ENCODE measurements at regions not wholly inside any gene's neighbourhood (a gene's known extent, or its start where the extent isn't known, plus 50 kb on each side); places are given as distances from the start of the nearest gene placed in this dataset.

DNA sequence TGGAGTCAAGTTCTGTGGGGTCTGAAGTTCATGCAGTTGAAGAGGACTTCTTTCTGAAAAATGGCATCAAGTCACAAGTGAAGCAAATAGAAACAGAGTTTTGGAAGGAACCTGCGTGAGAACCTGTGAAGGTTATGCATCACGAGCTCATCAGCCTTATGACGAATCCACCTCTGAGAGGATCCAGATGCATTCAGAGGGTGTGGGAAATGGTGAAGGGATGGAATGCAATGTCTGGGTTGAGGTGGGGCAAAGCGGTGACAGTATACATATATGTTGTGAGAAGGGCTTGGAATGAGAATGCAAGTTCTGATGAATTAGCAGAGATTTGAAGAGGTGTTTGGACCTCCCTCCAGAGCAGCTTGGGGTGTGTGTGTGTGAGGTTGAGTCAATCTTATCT is 382.1 kb upstream of the TBL1XR1 start:
- Histone ChIP-seq H3K9me3 (ENCODE audit: control insufficient read depth in 3 of 3, low read length in 3 of 3) (no peaks in the 10 kb centered on the region), H3K4me3 (ENCODE audit: low read length in 3 of 3) (no peak overlapping the region), H3K36me3 (ENCODE audit: control insufficient read depth in 3 of 3, insufficient read depth in 3 of 3, low read length in 3 of 3) (no peaks in the 10 kb centered on the region), H3K27me3 (ENCODE audit: control insufficient read depth in 3 of 3, insufficient read depth in 3 of 3, low read length in 3 of 3) (no peaks in the 10 kb centered on the region), H3K9ac (ENCODE audit: low read depth in 1 of 3, low read length in 3 of 3) (no peak overlapping the region), H3K4me1 (ENCODE audit: control insufficient read depth in 3 of 3, insufficient read depth in 3 of 3, low read length in 3 of 3) (no peaks in the 10 kb centered on the region), H3K27ac (ENCODE audit: low read depth, low read length) (no peak overlapping the region)

GRCh38 chr3:177580437-177580836 is 383.2 kb upstream of the TBL1XR1 start:
- no peaks in the 10 kb centered on the region for H3K4me1 ChIP-seq (ENCODE audit: control insufficient read depth in 3 of 3, insufficient read depth in 3 of 3, low read length in 3 of 3)
- H3K9ac ChIP-seq (ENCODE audit: low read depth in 1 of 3, low read length in 3 of 3), result no peak overlapping the region
- no peaks in the 10 kb centered on the region for H3K27me3 ChIP-seq (ENCODE audit: control insufficient read depth in 3 of 3, insufficient read depth in 3 of 3, low read length in 3 of 3)
- H3K4me3 ChIP-seq (ENCODE audit: low read length in 3 of 3), result no peak overlapping the region
- H3K27ac ChIP-seq (ENCODE audit: low read depth, low read length), result no peak overlapping the region
- H3K9me3 ChIP-seq (ENCODE audit: control insufficient read depth in 3 of 3, low read length in 3 of 3), result no peaks in the 10 kb centered on the region
- H3K36me3 ChIP-seq (ENCODE audit: control insufficient read depth in 3 of 3, insufficient read depth in 3 of 3, low read length in 3 of 3), result no peaks in the 10 kb centered on the region

DNA sequence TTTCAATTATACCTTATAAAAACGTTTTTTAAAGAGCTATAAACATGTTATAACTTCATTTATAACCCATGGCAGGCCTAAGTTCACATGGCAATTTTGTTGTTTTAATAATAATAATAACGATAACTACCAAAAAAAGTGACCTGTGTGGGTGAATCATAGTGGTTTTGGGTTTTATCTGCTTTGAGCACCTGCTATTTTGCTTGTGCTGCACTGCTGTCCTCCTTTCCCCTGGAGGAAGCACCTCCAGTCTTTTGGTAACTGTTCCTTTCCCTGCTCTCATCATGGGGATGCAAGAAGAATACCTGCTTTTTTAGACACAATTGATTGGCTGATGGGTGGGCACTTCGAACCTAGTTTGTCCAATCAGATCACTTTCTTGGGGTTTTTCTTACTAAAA is 388.0 kb upstream of the TBL1XR1 start:
- H3K36me3 ChIP-seq (ENCODE audit: control insufficient read depth in 3 of 3, insufficient read depth in 3 of 3, low read length in 3 of 3), result no peaks in the 10 kb centered on the region
- no peak overlapping the region for H3K4me3 ChIP-seq (ENCODE audit: low read length in 3 of 3)
- no peak overlapping the region for H3K9ac ChIP-seq (ENCODE audit: low read depth in 1 of 3, low read length in 3 of 3)
- H3K4me1 ChIP-seq (ENCODE audit: control insufficient read depth in 3 of 3, insufficient read depth in 3 of 3, low read length in 3 of 3), result peaks cover 0 to 3% (median 0%) of the 10 kb centered on the region in 3 donors
- H3K27me3 ChIP-seq (ENCODE audit: control insufficient read depth in 3 of 3, insufficient read depth in 3 of 3, low read length in 3 of 3), result no peaks in the 10 kb centered on the region
- no peaks in the 10 kb centered on the region for H3K9me3 ChIP-seq (ENCODE audit: control insufficient read depth in 3 of 3, low read length in 3 of 3)
- H3K27ac ChIP-seq (ENCODE audit: low read depth, low read length), result no peak overlapping the region

- H3K4me1 ChIP-seq (ENCODE audit: control insufficient read depth in 3 of 3, insufficient read depth in 3 of 3, low read length in 3 of 3), result peaks cover 2 to 7% (median 5%) of the 10 kb centered on the region in 3 donors
- no peak overlapping the region for H3K9ac ChIP-seq (ENCODE audit: low read depth in 1 of 3, low read length in 3 of 3)
- H3K27ac ChIP-seq (ENCODE audit: low read depth, low read length), result no peak overlapping the region
Observed at GRCh38 chr3:177589041-177589650, 391.9 kb upstream of the TBL1XR1 start.

GRCh38 chr3:177589911-177590381 is 392.7 kb upstream of the TBL1XR1 start:
- Histone ChIP-seq H3K4me1 (ENCODE audit: control insufficient read depth in 3 of 3, insufficient read depth in 3 of 3, low read length in 3 of 3) (peaks cover 2 to 7% (median 5%) of the 10 kb centered on the region in 3 donors), H3K27ac (ENCODE audit: low read depth, low read length) (no peak overlapping the region), H3K36me3 (ENCODE audit: control insufficient read depth in 3 of 3, insufficient read depth in 3 of 3, low read length in 3 of 3) (no peaks in the 10 kb centered on the region), H3K27me3 (ENCODE audit: control insufficient read depth in 3 of 3, insufficient read depth in 3 of 3, low read length in 3 of 3) (no peaks in the 10 kb centered on the region), H3K4me3 (ENCODE audit: low read length in 3 of 3) (no peak overlapping the region), H3K9ac (ENCODE audit: low read depth in 1 of 3, low read length in 3 of 3) (no peak overlapping the region), H3K9me3 (ENCODE audit: control insufficient read depth in 3 of 3, low read length in 3 of 3) (no peaks in the 10 kb centered on the region)

More at GRCh38 chr3:177589041-177589650, 391.9 kb upstream of the TBL1XR1 start:
- Histone ChIP-seq H3K4me3 (ENCODE audit: low read length in 3 of 3) (no peak overlapping the region), H3K27me3 (ENCODE audit: control insufficient read depth in 3 of 3, insufficient read depth in 3 of 3, low read length in 3 of 3) (no peaks in the 10 kb centered on the region), H3K9me3 (ENCODE audit: control insufficient read depth in 3 of 3, low read length in 3 of 3) (no peaks in the 10 kb centered on the region), H3K36me3 (ENCODE audit: control insufficient read depth in 3 of 3, insufficient read depth in 3 of 3, low read length in 3 of 3) (no peaks in the 10 kb centered on the region)

- no peaks in the 10 kb centered on the region for H3K9me3 ChIP-seq (ENCODE audit: control insufficient read depth in 3 of 3, low read length in 3 of 3)
- H3K36me3 ChIP-seq (ENCODE audit: control insufficient read depth in 3 of 3, insufficient read depth in 3 of 3, low read length in 3 of 3), result no peaks in the 10 kb centered on the region
- H3K4me3 ChIP-seq (ENCODE audit: low read length in 3 of 3), result no peak overlapping the region
- no peak overlapping the region for H3K9ac ChIP-seq (ENCODE audit: low read depth in 1 of 3, low read length in 3 of 3)
- H3K27ac ChIP-seq (ENCODE audit: low read depth, low read length), result no peak overlapping the region
- no peaks in the 10 kb centered on the region for H3K27me3 ChIP-seq (ENCODE audit: control insufficient read depth in 3 of 3, insufficient read depth in 3 of 3, low read length in 3 of 3)
- H3K4me1 ChIP-seq (ENCODE audit: control insufficient read depth in 3 of 3, insufficient read depth in 3 of 3, low read length in 3 of 3), result peaks cover 2 to 7% (median 5%) of the 10 kb centered on the region in 3 donors
Observed at GRCh38 chr3:177590826-177591225, 393.5 kb upstream of the TBL1XR1 start.

- Histone ChIP-seq H3K9ac (ENCODE audit: low read depth in 1 of 3, low read length in 3 of 3) (no peak overlapping the region), H3K9me3 (ENCODE audit: control insufficient read depth in 3 of 3, low read length in 3 of 3) (no peaks in the 10 kb centered on the region), H3K4me1 (ENCODE audit: control insufficient read depth in 3 of 3, insufficient read depth in 3 of 3, low read length in 3 of 3) (peaks cover 5 to 10% (median 5%) of the 10 kb centered on the region in 3 donors)
Observed at GRCh38 chr3:177591379-177591778, 394.1 kb upstream of the TBL1XR1 start.

GRCh38 chr3:177594096-177594495 is 396.8 kb upstream of the TBL1XR1 start:
- Histone ChIP-seq H3K9ac (ENCODE audit: low read depth in 1 of 3, low read length in 3 of 3) (no peak overlapping the region), H3K4me1 (ENCODE audit: control insufficient read depth in 3 of 3, insufficient read depth in 3 of 3, low read length in 3 of 3) (peaks cover 21 to 35% (median 24%) of the 10 kb centered on the region in 3 donors), H3K27ac (ENCODE audit: low read depth, low read length) (no peak overlapping the region), H3K36me3 (ENCODE audit: control insufficient read depth in 3 of 3, insufficient read depth in 3 of 3, low read length in 3 of 3) (no peaks in the 10 kb centered on the region), H3K9me3 (ENCODE audit: control insufficient read depth in 3 of 3, low read length in 3 of 3) (no peaks in the 10 kb centered on the region), H3K27me3 (ENCODE audit: control insufficient read depth in 3 of 3, insufficient read depth in 3 of 3, low read length in 3 of 3) (no peaks in the 10 kb centered on the region), H3K4me3 (ENCODE audit: low read length in 3 of 3) (no peak overlapping the region)

More at GRCh38 chr3:177591379-177591778, 394.1 kb upstream of the TBL1XR1 start:
- Histone ChIP-seq H3K36me3 (ENCODE audit: control insufficient read depth in 3 of 3, insufficient read depth in 3 of 3, low read length in 3 of 3) (no peaks in the 10 kb centered on the region), H3K4me3 (ENCODE audit: low read length in 3 of 3) (no peak overlapping the region), H3K27ac (ENCODE audit: low read depth, low read length) (no peak overlapping the region), H3K27me3 (ENCODE audit: control insufficient read depth in 3 of 3, insufficient read depth in 3 of 3, low read length in 3 of 3) (no peaks in the 10 kb centered on the region)

DNA sequence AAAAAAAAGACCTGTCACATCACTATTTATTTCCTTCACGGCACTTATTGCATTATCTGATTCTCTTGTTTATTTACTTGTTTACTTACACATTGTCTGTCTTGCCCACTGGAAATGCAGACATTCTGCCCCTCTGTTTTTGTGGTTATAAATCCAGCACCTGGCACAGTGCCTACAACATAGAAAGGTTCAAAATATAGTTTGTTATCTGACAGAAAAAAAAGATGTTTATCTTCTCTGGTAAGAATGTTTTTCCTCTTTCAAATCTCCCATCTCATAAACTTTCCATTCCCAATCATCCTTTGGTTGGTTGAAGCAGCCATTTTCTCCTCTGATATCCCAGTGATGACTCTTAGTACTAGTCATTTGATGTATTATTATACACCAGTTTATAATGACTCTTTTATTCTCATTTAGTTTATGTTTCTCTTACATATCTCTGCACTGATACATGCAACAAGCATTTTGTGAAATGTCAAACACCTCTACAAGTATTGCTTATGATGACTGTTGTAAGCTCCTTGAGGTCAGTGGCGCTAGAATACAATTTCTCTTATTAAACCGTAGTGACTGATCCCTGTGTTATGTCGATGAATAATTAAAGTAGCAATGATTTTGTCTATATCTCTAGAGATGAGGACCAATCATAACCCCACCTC is 398.4 kb upstream of the TBL1XR1 start:
- no peak overlapping the region for H3K27ac ChIP-seq (ENCODE audit: low read depth, low read length)
- no peak overlapping the region for H3K9ac ChIP-seq (ENCODE audit: low read depth in 1 of 3, low read length in 3 of 3)
- H3K27me3 ChIP-seq (ENCODE audit: control insufficient read depth in 3 of 3, insufficient read depth in 3 of 3, low read length in 3 of 3), result no peaks in the 10 kb centered on the region
- H3K36me3 ChIP-seq (ENCODE audit: control insufficient read depth in 3 of 3, insufficient read depth in 3 of 3, low read length in 3 of 3), result no peaks in the 10 kb centered on the region
- H3K9me3 ChIP-seq (ENCODE audit: control insufficient read depth in 3 of 3, low read length in 3 of 3), result no peaks in the 10 kb centered on the region
- H3K4me1 ChIP-seq (ENCODE audit: control insufficient read depth in 3 of 3, insufficient read depth in 3 of 3, low read length in 3 of 3), result peaks cover 21 to 32% (median 24%) of the 10 kb centered on the region in 3 donors
- no peak overlapping the region for H3K4me3 ChIP-seq (ENCODE audit: low read length in 3 of 3)

- Histone ChIP-seq H3K27ac (ENCODE audit: low read depth, low read length) (no peak overlapping the region), H3K4me3 (ENCODE audit: low read length in 3 of 3) (no peak overlapping the region), H3K27me3 (ENCODE audit: control insufficient read depth in 3 of 3, insufficient read depth in 3 of 3, low read length in 3 of 3) (no peaks in the 10 kb centered on the region), H3K4me1 (ENCODE audit: control insufficient read depth in 3 of 3, insufficient read depth in 3 of 3, low read length in 3 of 3) (peaks cover 21 to 32% (median 24%) of the 10 kb centered on the region in 3 donors), H3K9ac (ENCODE audit: low read depth in 1 of 3, low read length in 3 of 3) (no peak overlapping the region), H3K36me3 (ENCODE audit: control insufficient read depth in 3 of 3, insufficient read depth in 3 of 3, low read length in 3 of 3) (no peaks in the 10 kb centered on the region), H3K9me3 (ENCODE audit: control insufficient read depth in 3 of 3, low read length in 3 of 3) (no peaks in the 10 kb centered on the region)
Observed at GRCh38 chr3:177596248-177596815, 399.1 kb upstream of the TBL1XR1 start.

All from skeletal muscle tissue (tissue), 3 donors.